GM23338 (cell line): ENCODE measurements at regions not wholly inside any gene's neighbourhood (a gene's known extent, or its start where the extent isn't known, plus 50 kb on each side); places are given as distances from the start of the nearest gene placed in this dataset.
"Not testable (repeated sequence)": the region's sequence is repeated elsewhere in the genome, so short reads cannot be mapped to it uniquely, and the experiment has no call there.

Experiments
- ATAC-seq: fragments of 200-7000 bp; cut with Tn5 transposase; 3 replicates; pipeline ENCODE4 v1.9.1; 2020
- DNase-seq: peaks from one replicate; pipeline ENCODE4 v3.0.0-alpha.2; 2015; ENCODE audit warnings: low spot score
- H2AFZ ChIP-seq: fragments of 200-600 bp; sonication (generic); 2 replicates; pipeline ENCODE4 v1.8.0; 2016; ENCODE audit warnings: antibody characterized with exemption, mild to moderate bottlenecking, moderate library complexity
- H3F3A ChIP-seq: fragments of 200-600 bp; sonication (generic); replicated peaks from 2 replicates; pipeline ENCODE4 v1.8.0; 2017; ENCODE audit warnings: antibody characterized with exemption, mixed run types, low read depth
- H3K27ac ChIP-seq: fragments of 200-600 bp; sonication (generic); 2 replicates; pipeline ENCODE4 v1.6.1; 2016; ENCODE audit warnings: low read depth
- H3K27me3 ChIP-seq: fragments of 200-600 bp; sonication (generic); 2 replicates; pipeline ENCODE4 v1.8.0; 2016; ENCODE audit warnings: mild to moderate bottlenecking, mixed run types, moderate library complexity; ENCODE audit not compliant: insufficient read depth
- H3K36me3 ChIP-seq: fragments of 200-600 bp; sonication (generic); 2 replicates; pipeline ENCODE4 v1.8.0; 2016; ENCODE audit warnings: mild to moderate bottlenecking; ENCODE audit not compliant: insufficient read depth
- H3K4me1 ChIP-seq: fragments of 200-600 bp; sonication (generic); 2 replicates; pipeline ENCODE4 v1.8.0; 2016; ENCODE audit warnings: mild to moderate bottlenecking, moderate library complexity; ENCODE audit not compliant: insufficient read depth
- H3K4me2 ChIP-seq: fragments of 200-600 bp; sonication (generic); 2 replicates; pipeline ENCODE4 v1.7.1; 2017; ENCODE audit warnings: mixed run types
- H3K4me3 ChIP-seq: fragments of 200-600 bp; sonication (generic); 2 replicates; pipeline ENCODE4 v1.6.1; 2016; ENCODE audit warnings: mixed run types
- H3K79me2 ChIP-seq: fragments of 200-600 bp; sonication (generic); replicated peaks from 2 replicates; pipeline ENCODE4 v1.8.0; 2017; ENCODE audit warnings: mild to moderate bottlenecking; ENCODE audit not compliant: insufficient read depth
- H3K9me2 ChIP-seq: fragments of 200-600 bp; sonication (generic); 2 replicates; pipeline ENCODE4 v1.8.0; 2017; ENCODE audit not compliant: insufficient read depth
- H4K20me1 ChIP-seq: fragments of 200-600 bp; sonication (generic); replicated peaks from 2 replicates; pipeline ENCODE4 v1.8.0; 2017; ENCODE audit warnings: mild to moderate bottlenecking; ENCODE audit not compliant: insufficient read depth
- H3K27ac Mint-ChIP-seq: 2 replicates; pipeline ENCODE4 v1.8.0; 2020; ENCODE audit warnings: inconsistent platforms, mild to moderate bottlenecking, moderate library complexity, mixed read lengths
- H3K27me3 Mint-ChIP-seq: 3 replicates; pipeline ENCODE4 v1.8.0; 2022; ENCODE audit warnings: low read depth, mild to moderate bottlenecking, moderate library complexity, mixed read lengths, inconsistent platforms; ENCODE audit not compliant: insufficient read depth, poor library complexity
- H3K36me3 Mint-ChIP-seq: 3 replicates; pipeline ENCODE4 v1.8.0; 2021; ENCODE audit warnings: low read depth, mild to moderate bottlenecking, inconsistent platforms, moderate library complexity, mixed read lengths
- H3K4me1 Mint-ChIP-seq: 3 replicates; pipeline ENCODE4 v1.8.0; 2020; ENCODE audit warnings: mild to moderate bottlenecking, inconsistent platforms, mixed read lengths
- H3K4me3 Mint-ChIP-seq: 3 replicates; pipeline ENCODE4 v1.8.0; 2021; ENCODE audit warnings: moderate library complexity, mild to moderate bottlenecking, inconsistent platforms, mixed read lengths
- H3K9me3 Mint-ChIP-seq: 3 replicates; pipeline ENCODE4 v1.8.0; 2020; ENCODE audit warnings: moderate library complexity, mild to moderate bottlenecking, inconsistent platforms, mixed read lengths
- CREB1 ChIP-seq: fragments of 250-450 bp; sonication (Bioruptor Pico); IDR thresholded peaks from 2 replicates; pipeline ENCODE4 v1.5.0; 2020; ENCODE audit warnings: low read depth, mild to moderate bottlenecking, moderate library complexity
- CTCF ChIP-seq, 2 experiments: fragments of 200-600 bp in 1 of 2; sonication (generic) in 1 of 2; conservative IDR thresholded peaks; 2 replicates each; pipeline versions ENCODE4 v1.5.1 to v1.6.1; 2016 to 2017; ENCODE audit warnings: antibody characterized with exemption in 2 of 2, low read depth in 2 of 2, mild to moderate bottlenecking in 2 of 2, moderate library complexity in 1 of 2
- ETS1 ChIP-seq: IDR thresholded peaks from 2 replicates; pipeline ENCODE4 v1.6.1; 2016; ENCODE audit warnings: antibody characterized with exemption
- EZH2 ChIP-seq: fragments of 200-600 bp; sonication (generic); IDR thresholded peaks from one replicate; pipeline ENCODE4 v1.8.0; 2017; ENCODE audit warnings: antibody characterized with exemption, mild to moderate bottlenecking, low read depth; ENCODE audit not compliant: unreplicated experiment
- EZH2phosphoT487 ChIP-seq: fragments of 200-600 bp; sonication (generic); IDR thresholded peaks from one replicate; pipeline ENCODE4 v1.8.1; 2018; ENCODE audit warnings: antibody characterized with exemption; ENCODE audit not compliant: unreplicated experiment
- NANOG ChIP-seq: IDR thresholded peaks from 2 replicates; pipeline ENCODE4 v1.6.1; 2016; ENCODE audit warnings: antibody characterized with exemption, borderline replicate concordance
- POLR2AphosphoS5 ChIP-seq: IDR thresholded peaks from 2 replicates; pipeline ENCODE4 v1.6.1; 2016; ENCODE audit warnings: antibody characterized with exemption, low read depth
- STAT1 ChIP-seq: IDR thresholded peaks from one replicate; pipeline ENCODE4 v1.6.1; 2016; ENCODE audit warnings: antibody characterized with exemption; ENCODE audit not compliant: unreplicated experiment
- ZNF114 ChIP-seq: fragments of 250-450 bp; sonication (Bioruptor Pico); IDR thresholded peaks from 2 replicates; pipeline ENCODE4 v1.5.0; 2020; ENCODE audit warnings: mild to moderate bottlenecking, moderate library complexity
- ZNF462 ChIP-seq: fragments of 250-450 bp; sonication (Bioruptor Pico); IDR thresholded peaks from 2 replicates; pipeline ENCODE4 v1.5.0; 2020; ENCODE audit warnings: mild to moderate bottlenecking, moderate library complexity

- not testable (repeated sequence) for H3K9me2 ChIP-seq, H3K79me2 ChIP-seq, H2AFZ ChIP-seq, H3K4me3 ChIP-seq, H3K27me3 Mint-ChIP-seq, H3K27me3 ChIP-seq, H3K4me3 Mint-ChIP-seq, H3K36me3 Mint-ChIP-seq, H4K20me1 ChIP-seq, H3K36me3 ChIP-seq, H3K9me3 Mint-ChIP-seq, H3K4me2 ChIP-seq, H3K27ac Mint-ChIP-seq, H3F3A ChIP-seq, H3K27ac ChIP-seq, ATAC-seq, DNase-seq
- peaks cover 36% of the 10 kb centered on the region for H3K4me1 ChIP-seq
- H3K4me1 Mint-ChIP-seq = peaks cover 36% of the 10 kb centered on the region
Observed at GRCh38 chr2:167781629-167782028, 465.8 kb downstream of the STK39 start.

- no peak overlapping the region for H2AFZ ChIP-seq
- H3K27me3 ChIP-seq = no peaks in the 10 kb centered on the region
- H3K4me2 ChIP-seq = no peak overlapping the region
- no peak overlapping the region for H3K4me3 ChIP-seq
- no peaks in the 10 kb centered on the region for H3K9me2 ChIP-seq
- DNase-seq (no peak), ATAC-seq (no peak)
- no peaks in the 10 kb centered on the region for H4K20me1 ChIP-seq
- H3K9me3 Mint-ChIP-seq = no peaks in the 10 kb centered on the region
- H3K27ac ChIP-seq = no peak overlapping the region
- 0 out of 2 replicates have a peak, but pooled peaks cover 4% of the 10 kb centered on the region for H3K4me1 ChIP-seq
- H3F3A ChIP-seq = no peaks in the 10 kb centered on the region
- H3K27ac Mint-ChIP-seq = no peak overlapping the region; the same call in 1 of the 2 replicates
- no peak overlapping the region for H3K4me3 Mint-ChIP-seq
- TF ChIP-seq POLR2AphosphoS5 = no peak
- no peak for TF ChIP-seq CTCF (conservative IDR thresholded peaks at IDR 0.05; ENCODE audit: low read depth in 2 of 2)
- TF ChIP-seq ZNF114 (CRISPR knock-in tag) = no peak
- no peak for TF ChIP-seq EZH2phosphoT487
- no peak for TF ChIP-seq CREB1 (CRISPR knock-in tag)
- no peak for TF ChIP-seq ZNF462
- TF ChIP-seq ETS1 = no peak
- TF ChIP-seq NANOG = no peak
- TF ChIP-seq STAT1 = no peak
- no peak for TF ChIP-seq EZH2
- no peaks in the 10 kb centered on the region for H3K36me3 Mint-ChIP-seq
- H3K79me2 ChIP-seq = no peaks in the 10 kb centered on the region
- H3K4me1 Mint-ChIP-seq = peaks cover 7% of the 10 kb centered on the region
- peaks cover 4% of the 10 kb centered on the region for H3K27me3 Mint-ChIP-seq
- H3K36me3 ChIP-seq = no peaks in the 10 kb centered on the region
Observed at GRCh38 chr2:167776359-167776758, 471.0 kb downstream of the STK39 start.
